ENCODE measurements at regions not wholly inside any gene's neighbourhood (a gene's known extent, or its start where the extent isn't known, plus 50 kb on each side); places are given as distances from the start of the nearest gene placed in this dataset.

DNA sequence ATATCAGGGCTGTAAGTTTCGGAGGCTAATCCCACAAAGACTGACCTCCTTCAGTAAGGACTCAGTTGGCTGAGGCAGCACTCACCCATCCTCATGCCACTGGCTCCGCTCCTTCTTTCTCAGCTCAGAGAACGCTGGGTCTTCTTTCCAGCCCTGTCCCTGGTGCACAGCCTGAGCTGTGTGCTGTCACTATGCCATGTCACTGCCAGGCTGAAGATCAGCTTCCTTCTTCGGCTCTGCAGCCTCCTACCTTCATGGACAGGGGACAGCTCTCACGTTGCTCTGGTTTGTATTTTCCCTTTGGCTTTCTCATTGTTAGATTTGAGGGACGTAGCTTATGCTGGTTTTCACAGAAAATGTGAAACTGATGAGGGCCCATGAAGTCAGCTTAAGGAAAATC is 437.3 kb downstream of the GLRX3 start:
- H3K27ac ChIP-seq: no peak overlapping the region
- DNase-seq (ENCODE audit: low read depth in 1 of 2, low spot score in 1 of 2) (no peak), ATAC-seq (no peak), FAIRE-seq (no peak)
- no peak overlapping the region for H3K4me2 ChIP-seq
- ChIA-PET CTCF (interaction anchor here (0.9 kb wide), 1 partner anchor 22 kb away, joined by 3 read pairs; no protein-coding TSS in a partner anchor), POLR2A (no interaction called here)
- H3K4me1 ChIP-seq: no peaks in the 10 kb centered on the region
- H3K4me3 ChIP-seq: no peak overlapping the region
- no peak for TF ChIP-seq RAD21 (conservative IDR thresholded peaks at IDR 0.05 in 1 of 2, IDR thresholded peaks at IDR 0.05 in 1 of 2)
- no peak for TF ChIP-seq MAFK (IDR thresholded peaks at IDR 0.05; ENCODE audit: partially characterized antibody)
- no peak for TF ChIP-seq RNF2 (IDR thresholded peaks at IDR 0.05; ENCODE audit: borderline replicate concordance, low read depth)
- no peak for TF ChIP-seq CBX2 (IDR thresholded peaks at IDR 0.05; ENCODE audit: borderline replicate concordance, low read depth)
- no peak for TF ChIP-seq BHLHE40 (IDR thresholded peaks at IDR 0.05; ENCODE audit: low read depth, low read length)
- no peak for TF ChIP-seq NPAS2 (CRISPR knock-in tag; IDR thresholded peaks at IDR 0.05; ENCODE audit: borderline replicate concordance)
- no peak for TF ChIP-seq POLR2A (IDR thresholded peaks at IDR 0.05; ENCODE audit: low read length)
- TF ChIP-seq, protein P1, sequence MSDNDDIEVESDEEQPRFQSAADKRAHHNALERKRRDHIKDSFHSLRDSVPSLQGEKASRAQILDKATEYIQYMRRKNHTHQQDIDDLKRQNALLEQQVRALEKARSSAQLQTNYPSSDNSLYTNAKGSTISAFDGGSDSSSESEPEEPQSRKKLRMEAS (IDR thresholded peaks at IDR 0.05): no peak
- TF ChIP-seq KDM5A (IDR thresholded peaks at IDR 0.05): no peak
- TF ChIP-seq, protein P2, sequence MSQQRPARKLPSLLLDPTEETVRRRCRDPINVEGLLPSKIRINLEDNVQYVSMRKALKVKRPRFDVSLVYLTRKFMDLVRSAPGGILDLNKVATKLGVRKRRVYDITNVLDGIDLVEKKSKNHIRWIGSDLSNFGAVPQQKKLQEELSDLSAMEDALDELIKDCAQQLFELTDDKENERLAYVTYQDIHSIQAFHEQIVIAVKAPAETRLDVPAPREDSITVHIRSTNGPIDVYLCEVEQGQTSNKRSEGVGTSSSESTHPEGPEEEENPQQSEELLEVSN (IDR thresholded peaks at IDR 0.05; ENCODE audit: borderline replicate concordance, low read depth): no peak
- TF ChIP-seq CBX8 (IDR thresholded peaks at IDR 0.05): no peak
- TF ChIP-seq HOXB5 (CRISPR knock-in tag; IDR thresholded peaks at IDR 0.05): no peak
- TF ChIP-seq POLR2AphosphoS2 (conservative IDR thresholded peaks at IDR 0.05; ENCODE audit: low read length): no peak
- no peak for TF ChIP-seq JUN (IDR thresholded peaks at IDR 0.05)
- TF ChIP-seq, protein P3, sequence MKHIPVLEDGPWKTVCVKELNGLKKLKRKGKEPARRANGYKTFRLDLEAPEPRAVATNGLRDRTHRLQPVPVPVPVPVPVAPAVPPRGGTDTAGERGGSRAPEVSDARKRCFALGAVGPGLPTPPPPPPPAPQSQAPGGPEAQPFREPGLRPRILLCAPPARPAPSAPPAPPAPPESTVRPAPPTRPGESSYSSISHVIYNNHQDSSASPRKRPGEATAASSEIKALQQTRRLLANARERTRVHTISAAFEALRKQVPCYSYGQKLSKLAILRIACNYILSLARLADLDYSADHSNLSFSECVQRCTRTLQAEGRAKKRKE (CRISPR knock-in tag; IDR thresholded peaks at IDR 0.05; ENCODE audit: low read depth): no peak
- no peak for TF ChIP-seq ESRRA (IDR thresholded peaks at IDR 0.05; ENCODE audit: borderline replicate concordance, low read length)
- no peak for TF ChIP-seq ZFP36 (IDR thresholded peaks at IDR 0.05; ENCODE audit: borderline replicate concordance, partially characterized antibody)
- TF ChIP-seq FOSL2 (IDR thresholded peaks at IDR 0.05): no peak
- TF ChIP-seq FOSL2 (CRISPR knock-in tag; IDR thresholded peaks at IDR 0.05): no peak
- no peak for TF ChIP-seq CHD4 (IDR thresholded peaks at IDR 0.05; ENCODE audit: borderline replicate concordance)
- TF ChIP-seq, protein P4, sequence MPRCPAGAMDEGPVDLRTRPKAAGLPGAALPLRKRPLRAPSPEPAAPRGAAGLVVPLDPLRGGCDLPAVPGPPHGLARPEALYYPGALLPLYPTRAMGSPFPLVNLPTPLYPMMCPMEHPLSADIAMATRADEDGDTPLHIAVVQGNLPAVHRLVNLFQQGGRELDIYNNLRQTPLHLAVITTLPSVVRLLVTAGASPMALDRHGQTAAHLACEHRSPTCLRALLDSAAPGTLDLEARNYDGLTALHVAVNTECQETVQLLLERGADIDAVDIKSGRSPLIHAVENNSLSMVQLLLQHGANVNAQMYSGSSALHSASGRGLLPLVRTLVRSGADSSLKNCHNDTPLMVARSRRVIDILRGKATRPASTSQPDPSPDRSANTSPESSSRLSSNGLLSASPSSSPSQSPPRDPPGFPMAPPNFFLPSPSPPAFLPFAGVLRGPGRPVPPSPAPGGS (IDR thresholded peaks at IDR 0.05): no peak
- no peaks in the 10 kb centered on the region for H3K9me3 ChIP-seq
- WGBS (ENCODE audit: missing lambda C conversion rate): 7% methylated on average over 6 of the region's 6 CpGs

DNA sequence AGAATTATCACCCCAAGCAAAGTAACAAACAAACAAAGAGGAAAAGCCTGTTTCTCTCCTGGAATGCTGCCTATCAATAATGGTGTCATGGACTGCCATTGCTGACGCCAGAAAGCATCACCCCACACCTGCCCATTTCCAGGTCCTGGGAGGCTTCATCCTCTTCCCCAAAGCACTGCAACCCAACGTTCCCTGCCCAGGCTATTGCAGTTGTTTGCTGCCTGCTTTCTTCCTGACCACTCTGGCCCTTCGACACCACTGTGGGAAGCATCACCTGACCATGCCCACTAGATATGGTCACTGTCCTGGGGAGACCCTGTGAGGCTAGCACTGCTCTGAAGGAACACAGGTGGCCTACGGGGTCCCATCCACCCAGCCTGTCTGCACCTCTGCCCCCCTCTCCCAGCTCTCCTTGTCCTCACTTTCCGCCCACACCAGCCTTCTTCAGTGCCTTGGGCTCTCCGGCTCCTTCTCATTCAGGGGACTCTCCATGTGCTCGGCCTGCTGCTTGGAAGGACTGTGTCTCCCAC is 439.6 kb downstream of the GLRX3 start:
- DNase-seq (ENCODE audit: low read depth in 1 of 2, low spot score in 1 of 2): no peak
- Histone ChIP-seq H3K4me3 (no peak overlapping the region), H3K9me3 (no peaks in the 10 kb centered on the region), H3K4me2 (no peak overlapping the region), H3K4me1 (no peaks in the 10 kb centered on the region), H3K27ac (no peak overlapping the region)
- ATAC-seq: no peak
- POLR2A ChIA-PET: no interaction called here
- no peak for FAIRE-seq
- CTCF ChIA-PET: no interaction called here
- WGBS (ENCODE audit: missing lambda C conversion rate): 2% methylated on average over 7 of the region's 7 CpGs
- TF ChIP-seq RCOR1 (IDR thresholded peaks at IDR 0.05; ENCODE audit: low read depth, low read length) (no peak), BHLHE40 (IDR thresholded peaks at IDR 0.05; ENCODE audit: low read depth, low read length) (no peak)

DNA sequence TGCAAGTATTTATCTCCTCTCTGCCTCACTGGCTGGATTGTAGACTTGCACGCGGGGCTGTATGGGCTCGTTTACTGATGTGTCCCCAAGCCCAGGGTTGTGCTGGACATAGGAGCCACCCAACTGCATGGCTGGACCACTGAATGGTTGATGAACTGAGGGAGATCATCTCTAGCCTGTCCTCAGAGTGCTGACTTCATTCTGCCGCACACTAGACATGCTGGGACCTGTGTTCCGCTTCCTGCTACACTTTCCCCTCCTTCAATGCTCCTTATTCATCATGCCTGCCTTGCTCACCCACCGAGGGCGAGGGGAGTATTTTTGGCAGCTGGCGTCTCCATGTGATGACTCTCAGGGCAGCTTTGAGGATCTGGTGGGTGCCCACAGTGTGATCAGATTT is 440.2 kb downstream of the GLRX3 start:
- DNase-seq (ENCODE audit: low read depth in 1 of 2, low spot score in 1 of 2) (no peak), FAIRE-seq (no peak), ATAC-seq (no peak)
- H3K4me2 ChIP-seq: no peak overlapping the region
- ChIA-PET CTCF (no interaction called here), POLR2A (no interaction called here)
- no peaks in the 10 kb centered on the region for H3K4me1 ChIP-seq
- TF ChIP-seq EP300 (IDR thresholded peaks at IDR 0.05) (no peak), MAFK (IDR thresholded peaks at IDR 0.05; ENCODE audit: partially characterized antibody) (no peak), HOXA7 (CRISPR knock-in tag; IDR thresholded peaks at IDR 0.05) (no peak), CHD2 (IDR thresholded peaks at IDR 0.05; ENCODE audit: low read length, partially characterized antibody) (no peak), CBX2 (IDR thresholded peaks at IDR 0.05; ENCODE audit: borderline replicate concordance, low read depth) (no peak), KDM5A (IDR thresholded peaks at IDR 0.05) (no peak), NFE2L2 (conservative IDR thresholded peaks at IDR 0.05; ENCODE audit: low read length) (no peak), SMC3 (IDR thresholded peaks at IDR 0.05) (no peak)
- TF ChIP-seq, protein P5, sequence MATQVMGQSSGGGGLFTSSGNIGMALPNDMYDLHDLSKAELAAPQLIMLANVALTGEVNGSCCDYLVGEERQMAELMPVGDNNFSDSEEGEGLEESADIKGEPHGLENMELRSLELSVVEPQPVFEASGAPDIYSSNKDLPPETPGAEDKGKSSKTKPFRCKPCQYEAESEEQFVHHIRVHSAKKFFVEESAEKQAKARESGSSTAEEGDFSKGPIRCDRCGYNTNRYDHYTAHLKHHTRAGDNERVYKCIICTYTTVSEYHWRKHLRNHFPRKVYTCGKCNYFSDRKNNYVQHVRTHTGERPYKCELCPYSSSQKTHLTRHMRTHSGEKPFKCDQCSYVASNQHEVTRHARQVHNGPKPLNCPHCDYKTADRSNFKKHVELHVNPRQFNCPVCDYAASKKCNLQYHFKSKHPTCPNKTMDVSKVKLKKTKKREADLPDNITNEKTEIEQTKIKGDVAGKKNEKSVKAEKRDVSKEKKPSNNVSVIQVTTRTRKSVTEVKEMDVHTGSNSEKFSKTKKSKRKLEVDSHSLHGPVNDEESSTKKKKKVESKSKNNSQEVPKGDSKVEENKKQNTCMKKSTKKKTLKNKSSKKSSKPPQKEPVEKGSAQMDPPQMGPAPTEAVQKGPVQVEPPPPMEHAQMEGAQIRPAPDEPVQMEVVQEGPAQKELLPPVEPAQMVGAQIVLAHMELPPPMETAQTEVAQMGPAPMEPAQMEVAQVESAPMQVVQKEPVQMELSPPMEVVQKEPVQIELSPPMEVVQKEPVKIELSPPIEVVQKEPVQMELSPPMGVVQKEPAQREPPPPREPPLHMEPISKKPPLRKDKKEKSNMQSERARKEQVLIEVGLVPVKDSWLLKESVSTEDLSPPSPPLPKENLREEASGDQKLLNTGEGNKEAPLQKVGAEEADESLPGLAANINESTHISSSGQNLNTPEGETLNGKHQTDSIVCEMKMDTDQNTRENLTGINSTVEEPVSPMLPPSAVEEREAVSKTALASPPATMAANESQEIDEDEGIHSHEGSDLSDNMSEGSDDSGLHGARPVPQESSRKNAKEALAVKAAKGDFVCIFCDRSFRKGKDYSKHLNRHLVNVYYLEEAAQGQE (IDR thresholded peaks at IDR 0.05): no peak
- TF ChIP-seq, protein P6, sequence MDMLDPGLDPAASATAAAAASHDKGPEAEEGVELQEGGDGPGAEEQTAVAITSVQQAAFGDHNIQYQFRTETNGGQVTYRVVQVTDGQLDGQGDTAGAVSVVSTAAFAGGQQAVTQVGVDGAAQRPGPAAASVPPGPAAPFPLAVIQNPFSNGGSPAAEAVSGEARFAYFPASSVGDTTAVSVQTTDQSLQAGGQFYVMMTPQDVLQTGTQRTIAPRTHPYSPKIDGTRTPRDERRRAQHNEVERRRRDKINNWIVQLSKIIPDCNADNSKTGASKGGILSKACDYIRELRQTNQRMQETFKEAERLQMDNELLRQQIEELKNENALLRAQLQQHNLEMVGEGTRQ (IDR thresholded peaks at IDR 0.05): no peak
- H3K9me3 ChIP-seq: no peaks in the 10 kb centered on the region
- no peak overlapping the region for H3K4me3 ChIP-seq
- 2% methylated on average over 8 of the region's 8 CpGs for WGBS (ENCODE audit: missing lambda C conversion rate)
- H3K27ac ChIP-seq: no peak overlapping the region

Data from A549 (cell line).